ENCODE measurements at regions not wholly inside any gene's neighbourhood (a gene's known extent, or its start where the extent isn't known, plus 50 kb on each side); places are given as distances from the start of the nearest gene placed in this dataset.

- no peak overlapping the region for H3K27ac ChIP-seq
- CTCF ChIA-PET, result no interaction called here
- POLR2A ChIA-PET (ENCODE audit: low non-redundant PET), result no interaction called here
- no peak for DNase-seq (ENCODE audit: low spot score)
- TF ChIP-seq, protein P1, sequence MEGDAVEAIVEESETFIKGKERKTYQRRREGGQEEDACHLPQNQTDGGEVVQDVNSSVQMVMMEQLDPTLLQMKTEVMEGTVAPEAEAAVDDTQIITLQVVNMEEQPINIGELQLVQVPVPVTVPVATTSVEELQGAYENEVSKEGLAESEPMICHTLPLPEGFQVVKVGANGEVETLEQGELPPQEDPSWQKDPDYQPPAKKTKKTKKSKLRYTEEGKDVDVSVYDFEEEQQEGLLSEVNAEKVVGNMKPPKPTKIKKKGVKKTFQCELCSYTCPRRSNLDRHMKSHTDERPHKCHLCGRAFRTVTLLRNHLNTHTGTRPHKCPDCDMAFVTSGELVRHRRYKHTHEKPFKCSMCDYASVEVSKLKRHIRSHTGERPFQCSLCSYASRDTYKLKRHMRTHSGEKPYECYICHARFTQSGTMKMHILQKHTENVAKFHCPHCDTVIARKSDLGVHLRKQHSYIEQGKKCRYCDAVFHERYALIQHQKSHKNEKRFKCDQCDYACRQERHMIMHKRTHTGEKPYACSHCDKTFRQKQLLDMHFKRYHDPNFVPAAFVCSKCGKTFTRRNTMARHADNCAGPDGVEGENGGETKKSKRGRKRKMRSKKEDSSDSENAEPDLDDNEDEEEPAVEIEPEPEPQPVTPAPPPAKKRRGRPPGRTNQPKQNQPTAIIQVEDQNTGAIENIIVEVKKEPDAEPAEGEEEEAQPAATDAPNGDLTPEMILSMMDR (conservative IDR thresholded peaks at IDR 0.05; ENCODE audit: low read depth), result no peak
Observed at GRCh38 chr6:22106451-22106850, 190.4 kb downstream of the PRL start.

DNA sequence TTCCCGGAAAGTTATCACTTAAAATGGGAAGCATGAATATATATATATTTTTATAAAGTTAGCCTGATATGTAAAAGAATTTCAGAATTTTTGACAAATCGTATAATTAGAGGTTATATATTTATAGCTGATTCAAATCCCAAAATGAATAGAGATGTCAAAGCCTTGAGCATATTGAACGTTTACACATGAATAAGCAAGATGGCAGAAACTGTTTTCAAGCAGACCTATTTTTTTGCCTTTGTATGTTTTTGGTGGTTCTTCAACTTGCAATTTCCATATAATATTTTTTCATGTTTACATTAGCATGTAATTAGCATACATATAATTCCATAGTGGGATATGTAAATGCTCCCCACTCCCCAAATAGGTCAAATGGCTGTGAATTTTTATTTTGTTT is 189.9 kb downstream of the PRL start:
- ChIA-PET POLR2A (ENCODE audit: low non-redundant PET) (no interaction called here), CTCF (no interaction called here)
- H3K27ac ChIP-seq, result no peak overlapping the region
- no peak for DNase-seq (ENCODE audit: low spot score)
- TF ChIP-seq, protein P1 (conservative IDR thresholded peaks at IDR 0.05; ENCODE audit: low read depth), result no peak

DNA sequence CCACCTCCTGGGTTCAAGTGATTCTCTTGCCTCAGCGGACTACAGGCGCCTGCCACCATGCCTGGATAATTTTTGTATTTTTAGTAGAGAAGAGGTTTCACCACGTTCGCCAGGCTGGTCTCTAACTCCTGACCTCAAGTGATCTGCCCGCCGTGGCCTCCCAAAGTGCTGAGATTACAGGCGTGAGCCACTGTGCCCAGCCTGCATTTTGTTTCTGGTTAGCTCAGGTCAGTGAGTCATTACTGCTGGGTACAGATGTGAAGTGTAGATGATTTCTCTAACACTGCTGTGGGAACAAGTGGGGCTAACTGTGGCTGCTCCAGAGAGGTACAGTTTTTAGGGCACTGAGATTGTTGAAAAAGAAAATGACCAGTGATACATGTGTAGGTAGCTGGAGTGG is 188.6 kb downstream of the PRL start:
- DNase-seq (ENCODE audit: low spot score), result no peak
- ChIA-PET CTCF (interaction anchor here (0.5 kb wide), 1 partner anchor 1373 kb away, joined by 3 read pairs; no protein-coding TSS in a partner anchor), POLR2A (ENCODE audit: low non-redundant PET) (no interaction called here)
- TF ChIP-seq, protein P1 (conservative IDR thresholded peaks at IDR 0.05; ENCODE audit: low read depth), result no peak
- no peak overlapping the region for H3K27ac ChIP-seq

GRCh38 chr6:22110061-22110460 is 186.8 kb downstream of the PRL start:
- ChIA-PET CTCF (no interaction called here), POLR2A (ENCODE audit: low non-redundant PET) (no interaction called here)
- no peak overlapping the region for H3K27ac ChIP-seq
- TF ChIP-seq, protein P1 (conservative IDR thresholded peaks at IDR 0.05; ENCODE audit: low read depth), result no peak
- no peak for DNase-seq (ENCODE audit: low spot score)

DNA sequence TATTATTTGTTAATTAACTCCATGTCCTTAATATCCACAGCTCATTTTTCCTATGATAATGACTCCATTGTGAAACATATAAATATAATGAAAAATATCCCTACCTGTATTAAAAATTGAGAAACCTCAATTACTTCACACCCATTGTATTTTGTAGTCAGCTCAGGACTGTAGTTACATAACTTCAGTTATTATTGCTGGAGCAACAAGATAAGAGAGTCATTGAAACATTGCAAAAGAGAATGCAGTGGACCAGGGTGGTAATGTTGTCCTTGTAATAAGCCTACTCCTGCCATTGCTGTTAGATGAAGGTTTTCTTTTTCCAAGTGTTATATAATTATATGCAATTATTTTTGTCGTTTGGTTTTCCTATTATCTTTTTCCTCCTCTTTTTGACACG is 184.4 kb downstream of the PRL start:
- CTCF ChIA-PET, result interaction anchor here (0.6 to 0.7 kb wide), 2 partner anchors 23 to 290 kb away, joined by 3 read pairs; no protein-coding TSS in a partner anchor
- no peak for DNase-seq (ENCODE audit: low spot score)
- TF ChIP-seq, protein P1 (conservative IDR thresholded peaks at IDR 0.05; ENCODE audit: low read depth), result no peak
- no peak overlapping the region for H3K27ac ChIP-seq
- POLR2A ChIA-PET (ENCODE audit: low non-redundant PET), result no interaction called here

DNA sequence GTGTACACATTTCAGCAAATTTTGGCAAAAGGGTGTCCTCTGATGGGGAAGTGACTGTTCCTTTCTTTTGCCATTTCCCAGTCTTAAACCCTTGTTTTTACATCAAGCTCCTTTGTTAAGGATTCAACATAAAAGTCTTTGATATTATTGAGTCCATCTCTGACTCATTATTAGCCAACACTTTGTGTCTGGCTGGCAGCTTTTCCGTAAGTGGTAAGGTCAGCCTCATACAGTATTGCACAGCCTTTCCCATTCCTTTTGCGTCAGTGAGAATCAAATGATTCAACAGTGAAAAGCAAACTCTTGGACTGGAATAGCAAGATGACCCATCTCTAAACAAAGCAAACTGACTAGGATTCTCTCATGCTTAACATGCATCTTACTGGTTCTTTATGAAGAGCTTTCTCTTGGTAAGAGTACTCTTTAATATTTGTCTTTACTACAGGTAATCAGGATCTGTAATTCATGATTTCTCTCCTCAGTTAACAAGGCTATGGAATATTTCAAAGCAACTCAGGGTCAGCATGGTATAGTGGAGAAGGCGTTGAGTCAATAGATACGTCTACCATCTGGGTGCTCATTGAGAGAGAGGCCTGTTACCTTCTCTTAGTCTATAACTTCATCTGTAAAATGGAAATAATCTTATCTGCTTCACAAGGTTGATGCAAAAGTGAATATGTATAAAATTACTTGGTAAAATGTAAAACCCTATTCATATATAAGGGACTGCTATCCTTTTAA is 183.6 kb downstream of the PRL start:
- TF ChIP-seq, protein P1 (conservative IDR thresholded peaks at IDR 0.05; ENCODE audit: low read depth), result no peak
- ChIA-PET POLR2A (ENCODE audit: low non-redundant PET) (no interaction called here), CTCF (interaction anchor here (0.7 kb wide), 1 partner anchor 22 kb away, joined by 3 read pairs; no protein-coding TSS in a partner anchor)
- peak; percentile 77 for DNase-seq (ENCODE audit: low spot score)
- no peak overlapping the region for H3K27ac ChIP-seq

All from RWPE1 (cell line).